Dedifferentiated amniotic fluid mesenchymal stem cell (primary cell): ENCODE measurements at regions not wholly inside any gene's neighbourhood (a gene's known extent, or its start where the extent isn't known, plus 50 kb on each side); places are given as distances from the start of the nearest gene placed in this dataset.
"Not testable (repeated sequence)": the region's sequence is repeated elsewhere in the genome, so short reads cannot be mapped to it uniquely, and the experiment has no call there.

ENCODE experiments used
- DNase-seq: peaks from one replicate; pipeline ENCODE4 v3.0.0-alpha.2; 2016; ENCODE audit errors: extremely low spot score

DNA sequence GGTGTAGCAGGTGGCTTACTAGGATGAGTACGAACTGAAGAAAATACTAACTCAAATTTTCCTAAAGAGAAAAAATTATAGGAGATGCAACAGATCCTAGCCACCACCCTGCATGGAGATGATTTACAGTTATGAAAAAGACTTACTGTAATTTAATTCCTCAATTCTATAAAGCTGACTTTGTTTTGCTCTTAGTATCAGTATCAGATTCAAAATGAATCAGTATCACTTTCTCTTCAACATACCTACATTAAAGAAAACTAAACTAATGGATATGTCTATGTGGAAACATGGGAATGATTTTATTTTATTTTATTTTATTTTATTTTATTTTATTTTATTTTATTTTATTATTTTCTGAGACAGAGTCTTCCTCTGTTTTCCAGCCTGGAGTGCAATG is 525.8 kb downstream of the NLGN4X start:
- no peak for DNase-seq

- no peak for DNase-seq
Observed at GRCh38 chrX:5695971-5696370, 532.7 kb downstream of the NLGN4X start.

DNA sequence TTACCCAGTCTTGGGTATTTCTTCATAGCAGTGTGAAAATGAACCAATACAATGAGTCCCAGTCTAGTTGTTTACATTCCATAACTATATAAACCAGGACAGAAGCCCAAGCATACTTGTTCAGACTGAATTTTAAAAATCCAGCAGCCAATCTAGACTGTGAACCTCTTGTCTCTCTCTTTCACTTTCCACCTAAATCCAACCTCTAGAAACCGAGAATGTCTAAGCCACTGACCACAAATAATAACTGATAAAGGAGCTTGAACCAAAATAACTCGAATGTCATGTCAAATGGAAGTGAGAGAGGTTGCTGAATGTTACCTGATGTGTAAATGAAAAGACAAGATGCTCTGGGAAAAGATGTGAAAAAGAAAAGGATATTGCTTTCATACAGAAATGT is 544.7 kb downstream of the NLGN4X start:
- DNase-seq = no peak

DNA sequence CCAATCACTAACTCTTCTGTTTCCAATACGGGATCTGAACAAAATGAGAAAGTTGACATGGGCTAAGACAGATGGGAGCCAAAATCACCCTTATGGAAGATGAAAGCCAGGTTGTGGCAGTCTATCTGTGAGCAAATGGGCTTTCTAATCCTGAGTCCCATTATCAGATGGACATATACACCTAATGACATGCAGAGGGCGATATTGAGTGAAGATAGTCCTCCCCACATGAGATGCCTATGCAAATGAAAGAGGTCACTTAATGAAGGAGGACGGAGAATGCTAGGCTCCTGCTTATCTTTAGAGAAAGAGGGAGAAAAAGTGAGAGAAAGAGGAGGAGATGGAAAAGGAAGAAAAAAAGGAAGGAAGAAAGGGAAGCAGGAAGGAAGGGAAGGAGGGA is 547.5 kb downstream of the NLGN4X start:
- DNase-seq = no peak

- no peak for DNase-seq
Observed at GRCh38 chrX:5674036-5674435, 554.6 kb downstream of the NLGN4X start.

DNA sequence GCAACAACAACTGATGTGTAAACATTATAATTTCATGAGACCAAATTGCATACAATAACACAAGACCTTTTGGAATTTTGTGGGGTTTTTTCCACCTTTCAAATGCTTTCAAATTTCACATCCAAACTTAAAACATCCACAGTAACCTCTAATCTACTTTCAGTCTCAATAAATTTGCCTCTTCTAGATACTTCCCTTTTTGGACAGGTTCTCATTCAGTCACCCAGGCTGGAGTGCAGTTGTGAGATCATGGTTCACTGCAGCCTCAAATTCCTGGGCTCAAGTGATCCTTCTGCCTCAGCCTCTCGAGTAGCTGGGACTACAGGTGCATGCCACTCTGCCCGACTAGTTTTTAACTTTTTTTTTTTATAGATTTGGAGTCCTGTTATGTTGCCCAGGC is 556.6 kb downstream of the NLGN4X start:
- DNase-seq = no peak

DNA sequence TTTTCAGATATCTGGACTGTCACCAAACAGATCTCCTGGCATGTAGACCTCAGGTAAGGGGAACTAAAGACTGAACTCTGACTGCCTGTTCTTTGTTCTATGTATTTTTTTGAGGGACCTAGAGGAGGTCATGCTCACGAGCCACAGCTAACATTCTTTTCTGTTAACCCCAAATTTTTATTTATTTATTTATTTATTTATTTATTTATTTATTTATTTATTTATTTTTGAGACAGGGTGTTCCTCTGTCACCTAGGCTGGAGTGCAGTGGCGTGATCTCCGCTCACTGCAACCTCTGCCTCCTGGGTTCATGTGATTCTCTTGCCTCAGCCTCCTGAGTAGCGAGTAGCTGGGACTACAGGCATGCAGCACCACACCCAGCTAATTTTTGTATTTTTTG is 562.0 kb downstream of the NLGN4X start:
- not testable (repeated sequence) for DNase-seq

- no peak for DNase-seq
Observed at GRCh38 chrX:5656544-5656943, 572.1 kb downstream of the NLGN4X start.

GRCh38 chrX:5650904-5651303 is 577.8 kb downstream of the NLGN4X start:
- no peak for DNase-seq

GRCh38 chrX:5648941-5649568 is 579.6 kb downstream of the NLGN4X start:
- DNase-seq = no peak

GRCh38 chrX:5646818-5647217 is 581.8 kb downstream of the NLGN4X start:
- no peak for DNase-seq

GRCh38 chrX:5644776-5645175 is 583.9 kb downstream of the NLGN4X start:
- DNase-seq = no peak

GRCh38 chrX:5640071-5640470 is 588.6 kb downstream of the NLGN4X start:
- no peak for DNase-seq

DNA sequence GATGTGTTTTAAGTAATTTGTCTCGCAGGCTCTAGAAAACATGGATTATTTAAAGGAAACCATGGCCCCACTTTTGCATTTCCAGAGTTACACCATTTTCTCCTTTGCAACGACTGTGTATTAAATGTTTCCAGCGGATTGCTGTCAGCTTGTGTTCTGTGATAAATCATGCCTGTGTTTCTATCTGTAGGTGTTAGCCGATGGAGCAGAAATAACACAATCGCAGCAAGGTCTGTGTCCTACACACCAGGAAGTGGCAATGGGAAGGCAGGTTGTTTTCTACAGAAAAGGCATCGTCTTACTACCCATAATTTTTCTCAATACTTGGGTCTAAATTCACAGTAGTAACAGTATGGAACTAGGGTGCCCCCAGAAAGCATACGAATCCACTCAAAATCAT is 590.1 kb downstream of the NLGN4X start:
- DNase-seq = no peak

DNA sequence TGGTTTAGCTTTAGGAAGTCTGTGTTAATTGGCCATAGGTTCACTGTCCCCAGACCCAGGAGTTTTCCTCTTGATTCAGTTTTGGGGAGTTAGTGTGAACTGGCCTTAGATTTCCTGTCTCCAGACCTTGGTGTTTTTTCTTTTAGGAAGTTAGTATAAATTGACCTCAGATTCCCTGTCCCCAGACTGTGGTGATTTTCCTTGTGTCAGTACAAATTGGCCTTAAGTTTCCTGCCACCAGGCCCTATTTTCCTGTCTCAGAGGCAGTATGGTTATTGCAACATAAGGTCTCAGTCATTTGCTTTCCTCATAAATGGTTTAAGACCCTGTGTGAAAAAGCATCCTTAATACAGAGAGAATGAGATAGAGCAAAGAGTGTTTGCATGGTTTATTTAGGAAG is 595.8 kb downstream of the NLGN4X start:
- DNase-seq = no peak

DNA sequence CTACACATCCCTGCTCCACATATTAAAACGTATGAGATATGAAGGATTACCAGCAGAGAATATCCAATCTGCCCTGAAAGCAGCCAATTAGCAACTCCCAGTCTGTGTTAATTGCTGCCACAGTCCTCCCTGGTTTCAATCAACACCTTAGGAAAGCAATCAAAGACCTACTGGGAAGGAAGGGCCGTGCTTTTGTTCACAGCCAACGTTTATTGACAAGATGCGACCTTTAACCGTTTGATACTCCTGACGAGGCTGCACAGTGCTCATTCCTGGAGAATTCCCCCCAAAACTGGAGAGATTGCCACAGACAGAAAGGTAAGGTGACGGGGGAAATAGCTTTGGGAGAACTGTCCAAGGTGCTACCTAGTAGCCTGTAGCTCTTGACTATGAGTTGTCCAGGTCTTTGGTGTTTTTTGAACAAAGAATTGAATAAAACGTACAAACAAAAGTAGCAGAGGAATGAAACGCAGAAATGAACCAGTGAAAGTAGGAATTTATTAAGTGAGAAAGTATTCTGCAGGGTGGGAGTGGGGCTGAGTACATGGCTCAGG is 596.5 kb downstream of the NLGN4X start:
- no peak for DNase-seq

- DNase-seq = no peak
Observed at GRCh38 chrX:5617666-5618065, 611.0 kb downstream of the NLGN4X start.

DNA sequence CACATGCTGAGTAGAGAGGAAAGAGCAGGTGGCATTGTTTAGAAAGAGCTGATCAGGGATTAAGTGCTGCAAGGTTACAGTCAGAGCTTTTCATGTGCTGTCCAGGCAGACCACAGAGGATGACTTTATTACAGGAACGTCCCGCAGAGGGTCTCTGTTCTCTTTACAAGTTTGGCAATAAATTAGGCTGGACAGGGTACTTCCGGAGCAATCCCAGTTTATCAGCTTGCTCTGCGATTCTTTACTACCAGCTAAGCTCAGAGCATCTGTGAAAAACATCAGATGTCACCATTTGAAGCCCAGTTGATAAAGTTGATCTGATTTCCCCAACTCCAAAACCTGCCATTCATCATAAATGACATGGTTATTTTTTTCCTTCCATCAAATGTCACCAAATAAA is 633.1 kb downstream of the NLGN4X start:
- no peak for DNase-seq

DNA sequence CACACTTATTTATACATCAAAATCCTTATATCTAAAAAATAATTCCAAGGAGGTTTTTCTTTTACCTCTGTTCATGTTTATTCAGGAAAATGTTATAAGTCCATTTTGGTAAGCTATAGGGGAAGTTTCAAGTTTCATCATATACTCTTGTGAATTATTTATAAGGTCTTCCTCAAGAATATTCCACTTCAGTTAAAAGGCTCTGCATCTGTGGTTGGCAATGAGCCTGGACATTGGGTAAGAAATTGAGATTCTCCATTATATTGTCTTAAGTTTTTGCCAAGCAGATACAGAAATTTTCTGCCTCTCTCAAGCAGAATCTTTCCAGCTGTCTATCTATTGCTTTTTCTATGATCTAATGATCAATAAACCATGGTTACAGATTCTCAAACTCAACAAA is 641.9 kb downstream of the NLGN4X start:
- DNase-seq = no peak

GRCh38 chrX:5575407-5575806 is 653.3 kb downstream of the NLGN4X start:
- no peak for DNase-seq

DNA sequence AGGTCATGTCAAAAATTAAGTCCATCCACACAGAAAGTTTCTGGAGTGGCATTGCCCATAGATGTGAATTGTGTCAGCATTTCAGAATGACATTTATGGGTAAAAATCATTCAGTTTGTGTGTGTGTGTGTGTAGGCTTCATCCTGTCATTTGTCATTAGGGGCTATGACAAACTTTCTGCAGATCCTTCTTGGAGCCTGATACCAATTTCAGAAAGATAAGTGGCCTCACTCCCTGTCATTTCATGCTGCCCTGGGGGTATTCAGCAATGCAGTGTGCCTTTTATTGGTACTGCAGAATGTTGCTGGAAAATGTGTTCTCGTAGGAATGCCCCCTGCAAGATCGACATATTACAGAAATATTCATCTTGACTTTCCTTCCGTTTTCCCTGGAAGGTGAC is 659.7 kb downstream of the NLGN4X start:
- DNase-seq = no peak

GRCh38 chrX:5559386-5559785 is 669.3 kb downstream of the NLGN4X start:
- DNase-seq = no peak

DNA sequence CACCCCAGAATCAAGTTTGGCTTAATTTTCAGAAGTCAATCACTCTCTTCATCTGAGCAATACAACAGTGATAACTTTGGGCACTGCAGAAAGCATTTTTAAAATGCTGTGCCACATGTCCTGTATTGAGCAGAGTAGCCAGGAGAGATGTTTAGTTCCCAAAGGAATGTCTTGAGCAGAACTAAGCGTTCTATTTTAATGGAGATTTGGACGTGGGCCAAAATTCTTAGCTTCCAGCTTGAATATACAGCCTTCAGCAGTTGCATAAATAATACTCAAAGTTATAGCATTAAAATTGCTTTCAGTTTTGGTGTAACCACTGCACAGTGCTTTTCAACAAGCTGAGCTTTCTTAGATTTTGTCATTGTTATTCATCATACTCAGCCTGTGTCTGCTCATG is 679.2 kb downstream of the NLGN4X start:
- DNase-seq = no peak

DNA sequence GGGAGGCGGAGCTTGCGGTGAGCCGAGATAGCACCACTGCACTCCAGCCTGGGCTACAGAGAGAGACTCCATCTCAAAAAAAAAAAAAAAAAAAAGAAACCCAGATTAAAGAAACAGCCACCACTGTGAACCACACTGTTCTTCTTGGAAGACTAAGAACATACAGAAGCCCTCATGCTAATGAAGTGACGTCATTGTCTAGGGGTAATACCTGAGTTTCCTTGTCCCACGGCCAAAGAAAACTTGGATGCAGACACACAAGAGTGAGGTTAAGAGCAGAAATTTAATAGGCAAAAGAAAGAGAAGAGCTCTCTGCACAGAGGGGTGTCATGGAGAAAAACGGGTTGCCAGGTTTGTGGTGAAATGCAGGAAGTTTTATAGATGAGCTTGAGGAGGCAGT is 691.6 kb downstream of the NLGN4X start:
- DNase-seq = no peak
